OCI-LY7 (cell line): ENCODE measurements at regions not wholly inside any gene's neighbourhood (a gene's known extent, or its start where the extent isn't known, plus 50 kb on each side); places are given as distances from the start of the nearest gene placed in this dataset.

Experiments
- BruUV-seq: library from RNA; stranded (reverse); fragments of 400-500 nt; replicated peaks from 2 replicates; lab custom pipeline; 2021; lab: Mats Ljungman, UMichigan
- CTCF ChIA-PET: fragments of 300-600 bp; sonication (Branson Sonifier 250); formaldehyde crosslinking; loops from one replicate; lab custom pipeline; 2022; ENCODE audit warnings: antibody characterized with exemption; ENCODE audit not compliant: unreplicated experiment; lab: Charles Lee
- POLR2A ChIA-PET: fragments of 300-600 bp; sonication (Branson Sonifier 250); formaldehyde crosslinking; loops from one replicate; lab custom pipeline; 2022; ENCODE audit warnings: antibody characterized with exemption; lab: Charles Lee
- DNase-seq: peaks from one replicate; pipeline ENCODE4 v3.0.0-alpha.2; 2015; ENCODE audit warnings: low spot score
- H2AFZ ChIP-seq: fragments of 200-600 bp; sonication (generic), shearing (Covaris generic); 2 replicates; pipeline ENCODE4 v1.6.1; 2014; ENCODE audit warnings: mild to moderate bottlenecking, antibody characterized with exemption, low read length, moderate library complexity
- H3K27ac ChIP-seq: fragments of 200-600 bp; sonication (generic); 2 replicates; pipeline ENCODE4 v1.5.1; 2014; ENCODE audit warnings: mixed run types, low read depth, mild to moderate bottlenecking, moderate library complexity, low read length, inconsistent platforms; ENCODE audit not compliant: poor library complexity, severe bottlenecking
- H3K36me3 ChIP-seq: fragments of 200-600 bp; sonication (generic); 2 replicates; pipeline ENCODE4 v1.6.1; 2014; ENCODE audit warnings: mild to moderate bottlenecking, antibody characterized with exemption, low read length, moderate library complexity, mixed read lengths; ENCODE audit not compliant: insufficient read depth
- H3K4me1 ChIP-seq: fragments of 200-600 bp; sonication (generic); 2 replicates; pipeline ENCODE4 v1.5.1; 2014; ENCODE audit warnings: mild to moderate bottlenecking, low read length; ENCODE audit not compliant: insufficient read depth, poor library complexity, severe bottlenecking
- H3K4me2 ChIP-seq: fragments of 200-600 bp; sonication (generic); 2 replicates; pipeline ENCODE4 v1.6.1; 2014; ENCODE audit warnings: mild to moderate bottlenecking, low read length
- H3K4me3 ChIP-seq: fragments of 200-600 bp; sonication (generic); 2 replicates; pipeline ENCODE4 v1.5.1; 2014; ENCODE audit warnings: mild to moderate bottlenecking, low read depth, low read length; ENCODE audit not compliant: poor library complexity, severe bottlenecking
- H3K79me2 ChIP-seq: fragments of 200-600 bp; sonication (generic); 2 replicates; pipeline ENCODE4 v1.6.1; 2016; ENCODE audit warnings: low read depth, mild to moderate bottlenecking, low read length, moderate library complexity, mixed read lengths; ENCODE audit not compliant: insufficient read depth
- H3K9me2 ChIP-seq: fragments of 200-600 bp; sonication (generic); 2 replicates; pipeline ENCODE4 v1.6.1; 2016; ENCODE audit warnings: mild to moderate bottlenecking, low read length, mixed read lengths; ENCODE audit not compliant: insufficient read depth
- H3K9me3 ChIP-seq: fragments of 200-600 bp; sonication (generic); 2 replicates; pipeline ENCODE4 v1.6.1; 2014; ENCODE audit warnings: mild to moderate bottlenecking, mixed run types, low read length, mixed read lengths
- H4K20me1 ChIP-seq: fragments of 200-600 bp; sonication (generic); 2 replicates; pipeline ENCODE4 v1.6.1; 2014; ENCODE audit warnings: mild to moderate bottlenecking, antibody characterized with exemption, low read length, moderate library complexity, mixed read lengths; ENCODE audit not compliant: insufficient read depth
- CTCF ChIP-seq: fragments of 200-600 bp; sonication (generic); conservative IDR thresholded peaks from 2 replicates; pipeline ENCODE4 v1.5.1; 2014; ENCODE audit warnings: mild to moderate bottlenecking, antibody characterized with exemption, low read length, moderate library complexity, mixed read lengths
- EZH2phosphoT487 ChIP-seq: fragments of 200-600 bp; sonication (generic); IDR thresholded peaks from 2 replicates; pipeline ENCODE4 v1.6.1; 2018; ENCODE audit warnings: low read depth, borderline replicate concordance, mild to moderate bottlenecking, mixed run types, antibody characterized with exemption, low read length, moderate library complexity, mixed read lengths
- intact Hi-C: fragments of 100-400 bp; cut with micrococcal nuclease; formaldehyde crosslinking; loops from one replicate; pipeline ENCODE4 v1.10.0; 2022; ENCODE audit not compliant: unreplicated experiment

GRCh38 chr13:111064661-111065060, 50.4 kb upstream of the ARHGEF7 start:
- Histone ChIP-seq H3K4me1 (no peaks in the 10 kb centered on the region), H3K79me2 (no peaks in the 10 kb centered on the region), H3K9me3 (no peaks in the 10 kb centered on the region), H3K4me3 (no peak overlapping the region), H3K27ac (no peak overlapping the region), H4K20me1 (no peaks in the 10 kb centered on the region), H3K4me2 (no peak overlapping the region), H3K9me2 (no peaks in the 10 kb centered on the region), H3K36me3 (no peaks in the 10 kb centered on the region), H2AFZ (no peak overlapping the region)
- POLR2A ChIA-PET: no interaction called here
- intact Hi-C loops: no loop called here
- TF ChIP-seq CTCF: no peak
- DNase-seq: no peak
- CTCF ChIA-PET: no interaction called here
- BruUV-seq: no TSS peak

DNA sequence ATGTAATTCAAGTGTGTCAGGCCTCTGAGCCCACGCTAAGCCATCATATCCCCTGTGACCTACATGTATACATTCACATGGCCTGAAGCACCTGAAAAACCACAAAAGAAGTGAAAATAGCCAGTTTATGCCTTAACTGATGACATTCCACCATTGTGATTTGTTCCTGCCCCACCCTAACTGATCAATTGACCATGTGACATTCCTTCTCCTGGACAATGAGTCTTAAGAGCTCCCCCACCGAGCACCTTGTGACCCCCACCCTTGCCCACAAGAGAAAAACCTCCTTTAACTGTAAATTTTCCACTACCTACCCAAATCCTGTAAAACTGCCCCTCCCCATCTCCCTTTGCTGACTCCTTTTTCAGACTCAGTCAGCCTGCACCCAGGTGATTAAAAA, 52.1 kb upstream of the ARHGEF7 start:
- Histone ChIP-seq H3K9me3 (no peaks in the 10 kb centered on the region), H3K79me2 (no peaks in the 10 kb centered on the region), H4K20me1 (no peaks in the 10 kb centered on the region), H3K36me3 (no peaks in the 10 kb centered on the region), H3K4me3 (no peak overlapping the region), H3K27ac (no peak overlapping the region), H3K4me1 (no peaks in the 10 kb centered on the region), H2AFZ (no peak overlapping the region), H3K9me2 (no peaks in the 10 kb centered on the region), H3K4me2 (no peak overlapping the region)
- DNase-seq: no peak
- ChIA-PET CTCF (no interaction called here), POLR2A (no interaction called here)
- TF ChIP-seq EZH2phosphoT487 (no peak), CTCF (no peak)
- intact Hi-C loops: no loop called here
- BruUV-seq: no TSS peak

DNA sequence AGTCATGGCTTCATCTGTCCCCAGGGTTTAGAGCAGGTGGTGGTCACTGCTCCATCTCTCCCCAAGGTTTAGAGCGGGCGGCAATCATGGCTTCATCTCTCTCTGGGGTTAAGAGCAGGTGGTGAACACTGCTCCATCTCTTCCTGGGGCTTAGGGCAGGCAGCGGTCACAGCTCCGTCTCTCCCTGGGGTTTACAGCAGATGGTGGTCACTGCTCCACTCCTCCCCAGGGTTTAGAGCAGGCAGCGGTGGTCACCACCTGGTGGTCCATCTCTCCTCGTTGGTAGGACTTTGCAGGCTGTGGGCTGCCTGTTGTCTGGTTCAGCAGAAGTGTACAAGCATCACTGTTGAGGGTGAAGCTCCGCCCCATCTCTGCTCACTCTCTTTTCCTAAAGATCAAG, 52.8 kb upstream of the ARHGEF7 start:
- DNase-seq: no peak
- no peaks in the 10 kb centered on the region for H3K36me3 ChIP-seq
- no peaks in the 10 kb centered on the region for H4K20me1 ChIP-seq
- no peak overlapping the region for H3K4me2 ChIP-seq
- H2AFZ ChIP-seq: no peak overlapping the region
- H3K4me1 ChIP-seq: no peaks in the 10 kb centered on the region
- no TSS peak for BruUV-seq
- no peaks in the 10 kb centered on the region for H3K9me3 ChIP-seq
- H3K9me2 ChIP-seq: no peaks in the 10 kb centered on the region
- no peak overlapping the region for H3K4me3 ChIP-seq
- ChIA-PET POLR2A (no interaction called here), CTCF (no interaction called here)
- intact Hi-C loops: no loop called here
- H3K79me2 ChIP-seq: no peaks in the 10 kb centered on the region
- TF ChIP-seq EZH2phosphoT487 (no peak), CTCF (no peak)
- H3K27ac ChIP-seq: no peak overlapping the region
